K562 (cell line): ENCODE measurements at regions not wholly inside any gene's neighbourhood (a gene's known extent, or its start where the extent isn't known, plus 50 kb on each side); places are given as distances from the start of the nearest gene placed in this dataset.

Experiments
- ATAC-seq: fragments of 200-7000 bp; cut with Tn5 transposase; 3 replicates; pipeline ENCODE4 v1.9.1; 2020; ENCODE audit warnings: moderate library complexity
- BruUV-seq: library from RNA; stranded (reverse); fragments of 400-500 nt; replicated peaks from 2 replicates; lab custom pipeline; 2021; lab: Mats Ljungman, UMichigan
- CTCF ChIA-PET: fragments of 300-600 bp; formaldehyde crosslinking; extraction: SDS; loops from one replicate; lab custom pipeline; 2021; ENCODE audit warnings: low intra/inter-chr PET ratio; lab: Yijun Ruan, JAX
- POLR2A ChIA-PET: fragments of 300-600, 350-650 bp; sonication (Branson Sonifier 250); formaldehyde crosslinking; extraction: SDS; loops from one replicate; lab custom pipeline; 2021; ENCODE audit warnings: antibody characterized with exemption, inconsistent platforms; lab: Yijun Ruan, JAX
- DNase-seq, 4 experiments: peaks; one replicate each; pipeline versions ENCODE4 v3.0.0 to v3.0.0-alpha.2; 2011 to 2018; ENCODE audit warnings: low spot score in 3 of 4, mixed read lengths in 3 of 4; ENCODE audit errors: extremely low read depth in 1 of 4
- FAIRE-seq: peaks from 2 replicates; lab custom pipeline; 2011; peaks lifted over from hg19 to GRCh38; lab: Jason Lieb, UNC
- H2AFZ ChIP-seq: 2 replicates; pipeline ENCODE4 v1.6.0; 2011; ENCODE audit warnings: low read depth, low read length, control low read depth, inconsistent platforms
- H3K27ac ChIP-seq: fragments of 200-600 bp; 3 replicates; pipeline ENCODE4 v1.8.0; 2011; ENCODE audit warnings: low read depth, mild to moderate bottlenecking, control low read depth, inconsistent platforms, low read length, moderate library complexity, mixed read lengths; ENCODE audit errors: extremely low read depth
- H3K27me3 ChIP-seq, 2 experiments: fragments of 300-600 bp in 1 of 2; 2 replicates in 1 of 2; 3 replicates in 1 of 2; pipeline versions ENCODE4 v1.6.0 to v1.8.0; 2011; ENCODE audit warnings: inconsistent platforms in 2 of 2, low read length in 2 of 2, mild to moderate bottlenecking in 1 of 2, mixed read lengths in 1 of 2, moderate library complexity in 1 of 2; ENCODE audit not compliant: control insufficient read depth in 2 of 2, insufficient read depth in 2 of 2
- H3K36me3 ChIP-seq: fragments of 300-600 bp; 3 replicates; pipeline ENCODE4 v1.8.0; 2011; ENCODE audit warnings: mild to moderate bottlenecking, low read length, inconsistent platforms; ENCODE audit not compliant: control insufficient read depth, insufficient read depth
- H3K4me1 ChIP-seq, 2 experiments: fragments of 200-600 bp in 1 of 2; replicated peaks in 1 of 2; 2 replicates in 1 of 2; 3 replicates in 1 of 2; pipeline versions ENCODE4 v1.5.1 to v1.8.0; 2011; ENCODE audit warnings: inconsistent platforms in 2 of 2, low read length in 2 of 2, mild to moderate bottlenecking in 1 of 2, mixed read lengths in 1 of 2, moderate library complexity in 1 of 2; ENCODE audit not compliant: control insufficient read depth in 2 of 2, insufficient read depth in 2 of 2
- H3K4me2 ChIP-seq: 2 replicates; pipeline ENCODE4 v1.6.1; 2011; ENCODE audit warnings: low read length, control low read depth, inconsistent platforms, mixed read lengths; ENCODE audit not compliant: insufficient read depth
- H3K4me3 ChIP-seq: fragments of 200-600 bp; sonication (generic), shearing (Covaris generic); 2 replicates; pipeline ENCODE4 v1.5.1; 2016; ENCODE audit warnings: control low read depth, inconsistent platforms
- H3K79me2 ChIP-seq: fragments of 200-600 bp; 3 replicates; pipeline ENCODE4 v1.8.0; 2011; ENCODE audit warnings: low read length, inconsistent platforms; ENCODE audit not compliant: control insufficient read depth, insufficient read depth
- H3K9ac ChIP-seq, 2 experiments: 2 replicates each; pipeline versions ENCODE4 v1.6.0 to v1.6.1; 2011; ENCODE audit warnings: low read depth in 2 of 2, low read length in 2 of 2, control low read depth in 1 of 2, inconsistent platforms in 1 of 2, mild to moderate bottlenecking in 1 of 2, mixed read lengths in 1 of 2; ENCODE audit not compliant: insufficient read depth in 1 of 2
- H3K9me1 ChIP-seq: one replicate; pipeline ENCODE4 v1.6.0; 2011; ENCODE audit warnings: inconsistent platforms, mild to moderate bottlenecking, low read length, moderate library complexity; ENCODE audit not compliant: control insufficient read depth, insufficient read depth
- H3K9me3 ChIP-seq: replicated peaks from 2 replicates; pipeline ENCODE4 v1.5.1; 2011; ENCODE audit warnings: low read depth, low read length, inconsistent platforms; ENCODE audit not compliant: control insufficient read depth, insufficient read depth
- H4K20me1 ChIP-seq: replicated peaks from 2 replicates; pipeline ENCODE4 v1.6.1; 2011; ENCODE audit warnings: low read length, inconsistent platforms, mixed read lengths; ENCODE audit not compliant: control insufficient read depth, insufficient read depth
- ATF1 ChIP-seq, 2 experiments: fragments of 450-650 bp in 1 of 2; IDR thresholded peaks; 2 replicates each; pipeline ENCODE4 v1.6.1; 2016; ENCODE audit warnings: missing compliant biosample characterization in 1 of 2, missing genetic modification characterization in 1 of 2
- CEBPG ChIP-seq, 3 experiments: fragments of 200-800 bp in 1 of 3; sonication (Bioruptor generic) in 1 of 3; sonication (generic) in 1 of 3; formaldehyde crosslinking in 1 of 3; IDR thresholded peaks in 2 of 3; conservative IDR thresholded peaks in 1 of 3; 2 replicates each; pipeline versions ENCODE4 v1.6.1 to v1.8.0; 2016 to 2022; ENCODE audit warnings: missing compliant biosample characterization in 2 of 3, missing genetic modification characterization in 2 of 3, mild to moderate bottlenecking in 1 of 3, missing genetic modification reagents in 1 of 3
- NR2C2 ChIP-seq, 2 experiments: fragments of 200-800 bp in 1 of 2; sonication (Bioruptor generic) in 1 of 2; sonication (generic) in 1 of 2; formaldehyde crosslinking in 1 of 2; IDR thresholded peaks; 2 replicates each; pipeline versions ENCODE4 v1.6.1 to v1.8.0; 2016 to 2022; ENCODE audit warnings: mild to moderate bottlenecking in 1 of 2, missing compliant biosample characterization in 1 of 2, missing genetic modification characterization in 1 of 2, missing genetic modification reagents in 1 of 2
- RBM17 ChIP-seq: fragments of 200-400 bp; formaldehyde crosslinking; IDR thresholded peaks from 2 replicates; pipeline ENCODE4 v1.6.1; 2017; ENCODE audit warnings: low read depth, mild to moderate bottlenecking, low read length, borderline replicate concordance
- WGBS: fragments of 100-300 bp; shearing (Covaris generic); methylation state at CpG from one replicate; pipeline ENCODE4 v1.1.6; 2016; ENCODE audit warnings: low coverage, mixed read lengths; ENCODE audit not compliant: insufficient coverage; ENCODE audit errors: missing lambda C conversion rate; 5-methylcytosine and 5-hydroxymethylcytosine counted together
- in situ Hi-C: fragments of 300-500 bp; cut with MboI; formaldehyde crosslinking; loops from 4 replicates; pipeline ENCODE4 v1.15.0; 2018; ENCODE audit warnings: inconsistent platforms, mixed read lengths
- intact Hi-C: fragments of 100-400 bp; cut with micrococcal nuclease; formaldehyde crosslinking; loops from 2 replicates; pipeline ENCODE4 v1.14.2; 2022

GRCh38 chr12:88432531-88433490 lies 147.5 kb downstream of the KITLG start:
- no peak for ATAC-seq
- WGBS: 10% methylated on average over 9 of the region's 9 CpGs
- no peak overlapping the region for H3K4me3 ChIP-seq
- no peak overlapping the region for H3K9ac ChIP-seq
- no peaks in the 10 kb centered on the region for H3K36me3 ChIP-seq
- peak overlapping the region; percentile 91; the same call in 2 of the 3 replicates for H3K27ac ChIP-seq
- CTCF ChIA-PET: no interaction called here
- peak; percentile 11 for FAIRE-seq
- no TSS peak for BruUV-seq
- intact Hi-C loops: no loop called here
- in situ Hi-C loops: no loop called here
- peaks cover 0 to 11% of the 10 kb centered on the region in 2 experiments; a peak in 1 of 5 replicates for H3K4me1 ChIP-seq
- peak overlapping the region; percentile 56 for H2AFZ ChIP-seq
- POLR2A ChIA-PET: no interaction called here
- no peaks in the 10 kb centered on the region for H3K9me3 ChIP-seq
- no peaks in the 10 kb centered on the region for H3K79me2 ChIP-seq
- H3K27me3 ChIP-seq: no peaks in the 10 kb centered on the region
- H4K20me1 ChIP-seq: no peaks in the 10 kb centered on the region
- no peak for TF ChIP-seq RBM17
- TF ChIP-seq ATF1 (CRISPR knock-in tag; IDR thresholded peaks at IDR 0.05): no peak
- no peak for TF ChIP-seq ATF1 (tag; IDR thresholded peaks at IDR 0.05)
- no peak for TF ChIP-seq NR2C2 (CRISPR knock-in tag; IDR thresholded peaks at IDR 0.05)
- peak; percentile 29; the same call in 1 of the 2 replicates for TF ChIP-seq NR2C2 (tag; IDR thresholded peaks at IDR 0.05)
- TF ChIP-seq CEBPG (CRISPR knock-in tag; IDR thresholded peaks at IDR 0.05): no peak
- TF ChIP-seq CEBPG (tag; conservative IDR thresholded peaks at IDR 0.05 in 1 of 2, IDR thresholded peaks at IDR 0.05 in 1 of 2): 0 out of 4 replicates have a peak, but pooled peaks of 1 of the 2 experiments have one; percentile 28
- no peaks in the 10 kb centered on the region for H3K9me1 ChIP-seq
- DNase-seq: no peak
- H3K4me2 ChIP-seq: no peak overlapping the region
